HG03135 (cell line): ENCODE measurements at regions not wholly inside any gene's neighbourhood (a gene's known extent, or its start where the extent isn't known, plus 50 kb on each side); places are given as distances from the start of the nearest gene placed in this dataset.

ENCODE experiments used
- ATAC-seq: cut with Tn5 transposase; IDR thresholded peaks from one replicate; pipeline ENCODE4 v1.9.1; 2021; ENCODE audit warnings: mild to moderate bottlenecking, moderate library complexity; ENCODE audit not compliant: unreplicated experiment

GRCh38 chr2:52882974-52883373, 884.6 kb upstream of the CHAC2 start:
- no peak for ATAC-seq

GRCh38 chr2:52881606-52882005, 886.0 kb upstream of the CHAC2 start:
- ATAC-seq = no peak

DNA sequence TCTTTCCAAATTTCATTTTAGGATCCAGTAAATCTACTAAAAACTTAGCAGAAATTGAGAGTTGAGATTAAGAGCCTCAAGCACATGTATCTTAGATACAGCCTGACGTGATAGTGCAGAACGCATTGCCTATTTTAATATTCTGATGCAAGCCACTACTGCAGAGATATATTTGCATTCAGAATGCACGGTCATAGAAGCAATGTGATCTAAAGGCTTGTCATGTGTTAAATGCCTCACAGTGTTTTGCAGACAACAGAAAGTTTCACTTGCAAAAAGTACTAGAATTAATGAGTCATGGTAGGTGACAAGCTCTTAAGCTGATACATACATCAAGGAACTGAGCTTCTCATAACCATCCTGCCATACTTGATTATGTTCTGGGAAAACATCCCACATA, 886.7 kb upstream of the CHAC2 start:
- no peak for ATAC-seq

DNA sequence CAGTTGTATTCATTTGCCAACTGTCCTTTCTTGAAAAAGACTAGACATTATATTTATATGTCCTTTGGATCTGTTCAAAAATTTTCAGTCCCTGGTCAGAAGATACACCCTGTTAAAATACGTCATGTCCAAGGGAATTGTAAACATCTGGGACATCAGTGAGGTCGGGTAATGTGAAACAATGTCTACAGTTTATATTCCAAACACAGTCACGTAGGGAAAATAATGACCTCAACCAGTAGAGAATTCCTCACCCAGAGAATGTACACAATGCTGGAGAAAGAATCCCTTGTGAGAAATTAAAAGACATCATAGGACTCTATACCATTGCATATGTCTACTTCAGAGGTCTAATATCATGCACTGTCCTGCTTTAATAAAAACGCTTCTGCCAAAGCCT, 888.0 kb upstream of the CHAC2 start:
- no peak for ATAC-seq

DNA sequence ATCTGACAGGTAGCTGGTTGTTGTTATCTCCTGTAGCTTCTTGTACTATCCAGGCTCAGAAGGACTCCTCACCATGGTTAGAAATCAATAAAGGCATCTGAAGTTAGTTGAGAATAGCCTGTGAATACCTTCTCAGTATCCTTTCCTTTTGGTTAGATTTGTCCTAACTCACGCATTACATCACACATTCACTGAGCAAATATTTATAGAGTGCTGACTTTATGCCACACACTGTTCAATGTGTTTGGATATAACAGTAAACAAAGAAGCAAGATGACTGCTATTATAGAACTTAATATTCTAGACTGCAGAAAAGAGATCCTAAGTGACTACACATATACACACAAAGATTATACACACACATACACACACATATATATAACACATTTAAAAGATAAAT, 889.9 kb upstream of the CHAC2 start:
- ATAC-seq = no peak

DNA sequence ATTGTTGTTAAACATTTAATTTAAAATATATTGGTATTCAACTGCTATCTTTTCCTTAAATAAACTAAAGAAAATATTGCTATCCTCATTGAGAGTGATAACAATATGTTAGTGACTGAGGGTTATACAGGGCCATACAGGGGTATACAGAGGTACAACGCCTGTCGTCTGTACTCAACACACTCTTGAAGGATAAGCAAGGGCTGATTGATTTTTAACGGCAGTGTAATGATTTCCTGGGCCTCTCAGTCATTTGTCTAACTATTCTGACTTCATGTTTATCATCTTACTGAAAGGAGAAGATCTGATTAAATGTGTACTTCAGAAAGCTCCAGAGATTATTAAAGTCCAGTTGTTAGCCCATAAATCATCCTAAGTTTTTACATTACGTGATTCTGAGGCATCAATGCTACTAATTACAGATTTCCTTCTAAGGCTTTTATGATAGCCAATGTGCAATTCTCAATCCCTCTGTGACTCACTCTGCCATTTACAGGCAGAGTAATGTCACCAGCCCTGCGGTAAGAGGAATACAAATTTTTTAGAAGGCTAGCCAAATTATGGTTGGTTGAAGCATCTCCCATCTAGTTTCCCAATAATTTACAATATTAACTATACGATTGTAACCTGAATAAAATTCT, 893.0 kb upstream of the CHAC2 start:
- ATAC-seq = no peak

DNA sequence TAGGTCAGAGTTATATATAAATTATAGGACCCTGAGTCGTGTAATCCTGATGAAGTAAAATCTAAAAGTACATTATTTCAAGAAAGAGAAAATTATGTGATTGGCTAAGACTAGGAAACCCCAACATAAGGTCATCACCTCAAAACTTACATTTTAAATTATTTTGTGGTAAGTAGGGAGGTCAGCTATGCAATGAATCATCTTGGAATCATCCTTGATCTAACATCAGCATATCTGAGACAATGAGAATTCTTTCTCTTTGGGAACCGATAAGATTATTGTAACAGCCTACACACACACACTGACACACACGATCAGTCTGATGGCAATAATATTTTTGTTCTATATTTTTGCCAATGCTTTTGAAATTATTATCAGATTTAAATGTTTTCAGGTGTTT, 904.8 kb upstream of the CHAC2 start:
- ATAC-seq = no peak

GRCh38 chr2:52861596-52861995, 906.0 kb upstream of the CHAC2 start:
- no peak for ATAC-seq

- ATAC-seq = no peak
Observed at GRCh38 chr2:52859065-52859464, 908.5 kb upstream of the CHAC2 start.

DNA sequence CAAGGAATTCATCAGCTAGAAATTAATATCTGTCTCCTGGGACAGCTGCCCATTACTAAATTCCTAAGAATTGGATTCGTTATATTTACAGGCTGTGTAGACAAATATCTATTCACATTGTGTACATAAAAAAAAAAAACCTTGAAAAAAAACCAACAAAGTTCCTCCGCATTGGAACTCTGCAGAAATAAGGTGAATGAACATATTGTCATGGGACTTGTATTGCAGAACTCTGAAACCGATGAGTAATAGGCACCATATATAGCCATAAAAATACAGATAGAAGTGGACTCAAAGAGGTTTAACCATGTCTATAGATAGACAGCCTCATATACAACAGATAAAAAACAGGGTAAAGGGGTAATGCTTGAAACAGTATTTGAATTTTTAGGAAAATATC, 909.9 kb upstream of the CHAC2 start:
- ATAC-seq = no peak

DNA sequence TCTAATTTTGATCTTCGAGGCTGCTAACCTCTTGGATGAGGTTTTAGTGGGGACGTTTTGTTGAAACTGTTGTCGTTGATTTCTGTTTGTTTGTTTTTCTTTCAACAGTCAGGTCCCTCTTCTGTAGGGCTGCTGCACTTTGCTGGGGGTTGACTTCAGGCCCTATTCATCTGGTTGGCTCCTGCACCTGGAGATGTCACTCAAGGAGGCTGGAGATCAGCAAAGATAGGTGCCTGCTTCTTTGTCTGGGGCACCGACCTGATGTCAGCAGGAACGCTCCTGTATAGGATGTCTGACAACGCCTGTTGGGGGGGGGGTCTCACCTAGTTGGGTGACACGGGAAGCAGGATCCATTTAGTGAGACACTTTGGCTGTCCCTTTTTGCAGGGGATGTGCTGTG, 915.6 kb upstream of the CHAC2 start:
- no peak for ATAC-seq

DNA sequence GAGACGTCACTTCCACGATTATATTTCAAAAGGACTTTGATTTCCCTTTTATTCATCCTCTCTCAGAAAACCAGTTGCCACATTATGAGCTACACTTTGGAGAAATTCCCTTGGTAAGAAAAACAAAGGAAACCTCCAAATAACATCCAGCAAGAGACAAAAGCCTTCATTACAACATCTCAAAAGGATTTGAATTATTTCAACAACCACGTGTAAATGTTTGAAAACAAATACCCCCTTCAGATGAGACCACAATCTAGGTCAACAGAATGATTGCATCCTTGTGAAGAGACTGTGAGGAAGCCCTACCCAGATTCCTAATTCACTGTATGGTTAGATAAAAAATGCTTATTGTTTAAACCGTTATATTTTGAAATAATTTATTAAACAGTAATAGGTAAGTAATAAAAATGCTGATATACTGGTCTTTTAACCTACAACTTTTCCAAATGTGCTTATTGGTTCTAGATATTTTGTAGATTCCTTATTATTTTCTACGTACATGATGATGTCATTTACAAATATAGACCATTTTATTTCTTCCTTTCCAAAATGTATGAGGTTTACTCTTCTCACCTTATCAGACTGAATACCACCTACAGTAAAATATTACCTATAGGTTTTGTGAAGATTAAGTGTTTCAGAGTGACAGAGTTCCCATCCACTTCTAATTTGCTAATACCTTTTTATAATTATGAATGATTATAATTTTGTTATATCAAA, 922.7 kb upstream of the CHAC2 start:
- no peak for ATAC-seq

GRCh38 chr2:52835909-52836308, 931.7 kb upstream of the CHAC2 start:
- ATAC-seq = no peak

DNA sequence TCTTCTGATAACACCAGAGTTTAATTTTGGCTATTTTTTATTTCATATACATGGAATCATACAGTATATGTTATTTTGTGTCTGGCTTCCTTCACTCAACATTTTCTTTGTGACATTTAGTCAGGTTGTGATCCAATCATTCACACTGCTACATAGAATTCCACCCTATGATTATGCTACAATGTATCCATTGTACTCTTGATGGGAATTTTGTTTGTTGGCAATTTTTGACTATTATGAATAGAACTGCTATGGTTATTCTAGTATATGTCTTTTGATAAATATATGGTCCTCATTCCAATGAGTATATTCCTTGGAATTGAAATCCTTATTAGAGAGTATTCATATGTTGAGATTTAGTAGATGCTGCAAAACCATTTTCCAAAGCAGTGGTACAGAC, 936.4 kb upstream of the CHAC2 start:
- no peak for ATAC-seq

DNA sequence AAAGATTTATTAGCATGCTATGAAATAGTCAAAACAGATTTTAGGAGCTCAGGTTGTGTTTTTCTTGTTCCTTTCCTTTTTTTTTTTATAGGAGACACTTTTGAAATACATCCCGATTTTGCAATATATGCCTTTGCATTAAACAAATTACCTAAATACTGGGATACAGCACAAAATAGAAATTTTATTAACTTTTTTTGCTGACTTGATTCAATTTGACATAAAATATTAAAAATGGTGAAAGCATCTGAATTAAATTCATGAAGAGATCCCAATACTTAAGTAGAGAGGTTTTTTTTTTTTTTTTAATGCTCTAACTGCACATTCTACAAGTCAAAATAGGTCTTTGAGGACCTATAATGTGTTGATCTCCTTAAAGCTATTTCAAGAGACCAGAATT, 939.5 kb upstream of the CHAC2 start:
- no peak for ATAC-seq

DNA sequence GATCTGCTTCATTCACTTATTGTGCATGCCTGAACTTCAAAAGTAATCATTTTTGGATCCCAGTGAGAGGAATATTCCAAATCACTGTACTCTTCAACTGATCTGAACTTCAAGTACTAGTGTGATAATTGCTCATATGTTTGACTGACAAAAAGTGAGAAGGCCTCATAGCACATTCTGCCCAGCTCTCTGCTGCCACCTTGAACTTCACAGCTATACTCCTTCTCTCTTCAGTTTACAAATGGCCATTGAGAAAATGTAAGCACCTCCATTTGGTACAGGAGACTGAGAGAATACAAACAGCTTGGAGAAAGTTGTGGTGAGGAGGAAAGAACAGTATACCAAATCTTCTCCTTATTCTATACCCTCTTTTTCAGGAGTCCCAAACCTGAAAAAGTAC, 946.0 kb upstream of the CHAC2 start:
- ATAC-seq = no peak

DNA sequence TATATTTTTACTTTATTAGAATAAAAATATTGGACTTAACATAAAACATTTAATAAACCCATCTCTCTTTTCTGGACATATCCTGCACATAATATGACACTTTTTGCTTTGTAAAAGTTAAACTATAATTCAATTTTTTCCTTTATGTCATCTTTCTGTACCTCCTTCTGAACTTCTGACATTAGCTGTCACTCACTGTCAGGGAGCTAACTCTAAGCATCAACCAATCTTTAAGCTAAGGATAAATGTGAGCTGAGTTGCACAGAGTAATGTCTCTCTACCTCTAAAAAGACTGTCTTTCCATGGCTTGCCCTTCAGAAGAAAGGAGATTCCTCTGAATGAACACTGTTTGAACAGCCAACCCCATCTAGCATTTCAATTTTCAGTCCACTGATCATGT, 948.6 kb upstream of the CHAC2 start:
- no peak for ATAC-seq

DNA sequence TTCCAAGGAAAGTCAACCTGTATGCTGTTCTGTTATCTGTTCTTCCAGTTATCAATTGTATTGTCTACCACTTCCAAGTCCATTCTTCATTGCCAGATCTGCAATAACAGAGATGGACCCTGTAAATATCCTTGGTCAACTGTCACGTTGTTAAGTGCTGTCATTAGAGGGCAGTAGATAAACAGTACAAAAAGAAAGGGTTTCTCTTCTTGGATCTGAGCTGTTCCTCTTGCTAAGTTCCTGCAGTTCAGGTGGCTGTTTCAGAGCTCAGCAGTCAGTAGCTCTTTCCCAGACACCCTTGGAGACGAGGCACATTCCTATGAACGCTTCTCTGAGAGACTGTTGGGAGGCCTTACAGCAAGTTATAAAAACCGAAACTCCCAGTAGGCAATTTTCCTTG, 957.1 kb upstream of the CHAC2 start:
- peak; percentile 57 for ATAC-seq

- ATAC-seq = no peak
Observed at GRCh38 chr2:52805901-52806410, 961.6 kb upstream of the CHAC2 start.

GRCh38 chr2:52794581-52794980, 973.0 kb upstream of the CHAC2 start:
- no peak for ATAC-seq

GRCh38 chr2:52779446-52779845, 988.2 kb upstream of the CHAC2 start:
- ATAC-seq = no peak

DNA sequence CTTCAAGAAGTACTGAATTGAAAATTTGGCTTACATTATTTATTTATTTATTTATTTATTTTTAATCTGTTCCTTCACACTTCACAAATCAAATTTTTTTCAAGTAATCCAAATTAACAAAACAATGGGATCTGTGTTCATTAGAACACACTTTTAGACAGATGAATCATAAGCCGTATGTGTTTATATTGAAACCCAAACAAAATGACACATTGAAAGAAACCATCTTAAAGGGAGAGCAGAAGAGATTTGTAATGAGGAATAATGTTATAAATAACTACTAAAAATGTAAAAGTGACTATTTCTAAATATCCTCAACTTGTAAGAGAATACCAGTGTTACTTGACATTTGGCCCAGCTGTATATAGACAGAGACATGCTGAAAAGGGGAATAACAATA, 991.0 kb upstream of the CHAC2 start:
- no peak for ATAC-seq

DNA sequence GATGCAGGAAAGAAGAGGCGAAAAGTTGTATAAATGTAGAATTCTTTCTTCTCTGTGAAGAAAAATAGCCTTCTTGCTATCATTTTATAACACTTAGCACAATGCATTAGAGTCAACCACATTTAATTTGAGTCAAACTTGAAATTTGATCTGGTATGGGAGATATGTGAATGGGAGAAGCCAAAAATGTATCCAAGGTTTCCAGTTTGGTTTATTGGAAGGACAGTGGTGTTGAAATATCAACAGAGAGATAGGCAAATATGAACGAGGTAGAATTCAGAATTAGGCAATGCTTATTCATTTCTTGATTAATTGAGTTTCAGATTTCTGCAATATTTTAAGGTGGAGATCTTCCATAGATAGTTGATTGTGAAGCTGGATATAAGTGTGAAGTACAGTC, 991.9 kb upstream of the CHAC2 start:
- ATAC-seq = no peak
